LNCAP (cell line): ENCODE measurements at regions not wholly inside any gene's neighbourhood (a gene's known extent, or its start where the extent isn't known, plus 50 kb on each side); places are given as distances from the start of the nearest gene placed in this dataset.

ENCODE experiments used
- CTCF ChIP-seq: fragments of 450-650 bp; IDR thresholded peaks from 2 replicates; pipeline ENCODE4 v1.5.1; 2017; ENCODE audit warnings: mild to moderate bottlenecking

DNA sequence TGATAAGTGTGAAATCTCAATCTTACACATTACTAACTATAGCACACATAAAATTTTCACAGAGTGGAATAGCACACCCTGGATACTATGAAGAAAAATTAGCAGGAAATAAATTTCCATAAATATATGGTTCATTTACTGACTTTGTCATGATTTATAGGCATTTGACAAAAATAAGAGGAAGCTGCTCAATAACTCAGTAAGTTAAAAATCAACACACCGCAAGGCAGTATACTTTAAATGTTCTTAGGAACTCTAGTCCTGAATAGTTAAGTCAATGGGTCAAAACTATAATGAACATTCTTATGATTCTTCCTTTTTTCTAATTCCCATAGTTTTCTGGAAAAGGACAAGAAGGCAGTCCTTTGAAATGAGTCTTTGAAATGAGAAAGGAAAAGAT lies 1557.8 kb upstream of the RAG2 start:
- no peak for TF ChIP-seq CTCF

- no peak for TF ChIP-seq CTCF
Measured at GRCh38 chr11:38153985-38154384, 1555.9 kb upstream of the RAG2 start.

GRCh38 chr11:38143852-38144251 lies 1545.8 kb upstream of the RAG2 start:
- TF ChIP-seq CTCF: no peak

DNA sequence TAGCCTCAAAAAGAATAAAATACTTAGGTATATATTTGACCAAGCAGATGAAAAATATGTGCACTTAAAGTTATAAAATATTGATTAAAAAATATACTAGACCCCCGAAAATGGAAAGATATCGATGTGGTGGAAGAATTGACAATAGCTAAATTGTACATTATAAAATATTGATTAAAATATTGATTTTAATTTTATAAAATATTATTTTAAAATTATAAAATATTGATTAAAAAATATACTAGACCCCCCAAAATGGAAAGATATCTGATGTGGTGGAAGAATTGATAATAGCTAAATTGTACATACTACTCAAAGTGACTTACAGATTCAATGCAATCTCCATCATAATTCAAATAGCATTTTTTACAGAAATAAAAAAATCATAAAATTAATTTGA lies 1540.9 kb upstream of the RAG2 start:
- no peak for TF ChIP-seq CTCF

DNA sequence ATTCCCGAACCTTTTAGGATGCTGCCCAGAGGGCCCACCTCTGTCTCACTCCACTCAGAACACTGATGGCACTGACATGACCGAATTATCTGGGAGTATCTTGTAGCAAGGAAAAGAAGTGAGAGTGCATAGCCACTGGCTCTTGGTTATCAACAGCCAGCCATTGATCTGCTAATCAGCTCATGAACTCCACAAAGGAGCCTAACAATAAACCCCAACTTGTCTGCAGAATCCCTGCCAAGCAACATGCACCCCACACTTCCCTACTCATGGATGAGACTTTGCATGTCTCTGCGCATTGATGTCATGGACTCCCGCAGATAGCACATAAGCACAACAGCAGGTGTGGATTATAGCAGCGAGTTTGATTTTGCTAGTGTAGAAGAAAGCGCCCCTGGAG lies 1538.9 kb upstream of the RAG2 start:
- TF ChIP-seq CTCF: no peak

GRCh38 chr11:38131535-38131934 lies 1533.5 kb upstream of the RAG2 start:
- no peak for TF ChIP-seq CTCF

DNA sequence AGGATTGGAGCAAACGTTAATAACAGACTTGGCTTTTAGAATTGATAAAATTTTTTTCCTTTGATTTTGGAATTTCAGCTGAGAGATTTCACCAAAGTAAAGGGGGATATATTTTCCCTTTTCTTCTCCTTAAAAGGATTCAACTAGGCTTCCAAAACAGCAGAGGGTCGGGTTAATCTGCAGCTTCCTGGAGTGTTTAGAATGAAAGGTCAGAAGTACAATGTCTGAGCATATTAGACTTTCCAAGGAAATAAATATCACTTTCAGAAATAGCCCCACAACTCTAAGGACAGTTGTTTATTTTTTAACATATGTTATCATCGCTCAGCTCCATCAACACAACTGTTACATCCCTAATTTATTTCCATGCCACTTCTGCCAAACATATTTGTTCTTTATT lies 1532.9 kb upstream of the RAG2 start:
- TF ChIP-seq CTCF: no peak

DNA sequence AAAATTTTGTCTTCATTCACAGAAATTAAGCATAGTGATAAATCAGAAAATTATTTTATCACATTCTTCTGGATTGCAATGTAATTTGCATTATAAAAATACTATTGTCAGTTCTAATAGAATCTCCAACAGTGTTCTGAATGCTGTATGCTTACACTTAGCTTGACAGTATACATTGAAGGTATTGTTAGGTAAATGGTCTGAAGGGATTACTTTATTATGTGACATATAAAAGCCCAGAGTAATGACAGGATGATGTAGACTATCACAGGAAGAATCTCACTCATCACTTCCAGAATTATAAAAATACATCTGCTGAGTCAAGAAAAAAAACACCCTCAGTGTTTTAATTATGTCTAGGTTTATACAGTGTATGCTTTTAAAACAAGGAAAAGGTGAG lies 1532.5 kb upstream of the RAG2 start:
- no peak for TF ChIP-seq CTCF
